ENCODE measurements at regions not wholly inside any gene's neighbourhood (a gene's known extent, or its start where the extent isn't known, plus 50 kb on each side); places are given as distances from the start of the nearest gene placed in this dataset.
"Not testable (repeated sequence)": the region's sequence is repeated elsewhere in the genome, so short reads cannot be mapped to it uniquely, and the experiment has no call there.

- TF ChIP-seq CTCF, POLR2A, EP300 (IDR thresholded peaks at IDR 0.05): not testable (repeated sequence)
Observed at GRCh38 chr17:20842012-20842411, 200.8 kb downstream of the USP22 start.
